PC-3 (cell line): ENCODE measurements at regions not wholly inside any gene's neighbourhood (a gene's known extent, or its start where the extent isn't known, plus 50 kb on each side); places are given as distances from the start of the nearest gene placed in this dataset.

Experiments
- ATAC-seq: fragments of 200-7000 bp; cut with Tn5 transposase; 2 replicates; pipeline ENCODE4 v1.9.1; 2020; ENCODE audit warnings: mild to moderate bottlenecking, moderate library complexity
- BruUV-seq: library from RNA; stranded (reverse); fragments of 400-500 nt; replicated peaks from 2 replicates; lab custom pipeline; 2021; lab: Mats Ljungman, UMichigan
- CTCF ChIA-PET: fragments of 300-600 bp; sonication (Branson Sonifier 250); formaldehyde crosslinking; loops from one replicate; lab custom pipeline; 2022; ENCODE audit warnings: antibody characterized with exemption; lab: Charles Lee
- POLR2A ChIA-PET: fragments of 300-600 bp; sonication (Branson Sonifier 250); formaldehyde crosslinking; loops from one replicate; lab custom pipeline; 2022; ENCODE audit warnings: antibody characterized with exemption; ENCODE audit not compliant: unreplicated experiment; lab: Charles Lee
- DNase-seq: peaks from one replicate; pipeline ENCODE4 v3.0.0-alpha.2; 2015
- H2AFZ ChIP-seq: fragments of 300-600 bp; sonication (generic); 2 replicates; pipeline ENCODE4 v1.6.0; 2016; ENCODE audit warnings: antibody characterized with exemption, low read length
- H3F3A ChIP-seq: fragments of 300-600 bp; sonication (generic); one replicate; pipeline ENCODE4 v1.6.0; 2017; ENCODE audit warnings: antibody characterized with exemption, low read length, control low read depth, mild to moderate bottlenecking; ENCODE audit not compliant: unreplicated experiment
- H3K27ac ChIP-seq: fragments of 300-600 bp; sonication (generic); 2 replicates; pipeline ENCODE4 v1.5.1; 2016; ENCODE audit warnings: mild to moderate bottlenecking, low read length
- H3K27me3 ChIP-seq: fragments of 300-600 bp; sonication (generic); 2 replicates; pipeline ENCODE4 v1.6.1; 2016; ENCODE audit warnings: low read length, mixed read lengths
- H3K36me3 ChIP-seq: fragments of 300-600 bp; sonication (generic); 2 replicates; pipeline ENCODE4 v1.6.1; 2016; ENCODE audit warnings: low read depth, mixed run types, low read length, mixed read lengths
- H3K4me1 ChIP-seq: fragments of 300-600 bp; sonication (generic); 2 replicates; pipeline ENCODE4 v1.5.1; 2016; ENCODE audit warnings: low read length; ENCODE audit not compliant: insufficient read depth
- H3K4me2 ChIP-seq: fragments of 300-600 bp; sonication (generic); 2 replicates; pipeline ENCODE4 v1.6.0; 2016; ENCODE audit warnings: low read length
- H3K4me3 ChIP-seq: fragments of 300-600 bp; sonication (generic); 2 replicates; pipeline ENCODE4 v1.5.1; 2016; ENCODE audit warnings: mild to moderate bottlenecking, low read length, mixed read lengths
- H3K79me2 ChIP-seq: fragments of 300-600 bp; sonication (generic); 2 replicates; pipeline ENCODE4 v1.6.1; 2017; ENCODE audit warnings: low read length, mixed read lengths
- H3K9ac ChIP-seq: fragments of 300-600 bp; sonication (generic); 2 replicates; pipeline ENCODE4 v1.6.0; 2016; ENCODE audit warnings: mild to moderate bottlenecking, low read length
- H3K9me2 ChIP-seq: fragments of 300-600 bp; sonication (generic); replicated peaks from 2 replicates; pipeline ENCODE4 v1.6.1; 2016; ENCODE audit warnings: mixed run types, low read length, mixed read lengths
- H3K9me3 ChIP-seq: fragments of 300-600 bp; sonication (generic); 2 replicates; pipeline ENCODE4 v1.6.1; 2016; ENCODE audit warnings: low read length, mixed read lengths
- H4K20me1 ChIP-seq: fragments of 300-600 bp; sonication (generic); 2 replicates; pipeline ENCODE4 v1.6.1; 2016; ENCODE audit warnings: low read length, mixed read lengths
- EZH2 ChIP-seq: fragments of 300-600 bp; sonication (generic); IDR thresholded peaks from one replicate; pipeline ENCODE4 v1.6.1; 2017; ENCODE audit warnings: antibody characterized with exemption, mild to moderate bottlenecking, low read length; ENCODE audit not compliant: unreplicated experiment
- EZH2phosphoT487 ChIP-seq: fragments of 300-600 bp; sonication (generic); IDR thresholded peaks from 2 replicates; pipeline ENCODE4 v1.6.1; 2018; ENCODE audit warnings: mild to moderate bottlenecking, antibody characterized with exemption, low read length, borderline replicate concordance
- intact Hi-C: fragments of 100-400 bp; cut with micrococcal nuclease; formaldehyde crosslinking; loops from 2 replicates; pipeline ENCODE4 v1.9.0; 2023
- TF ChIP-seq, protein P1 (sequence below): fragments of 300-600 bp; sonication (generic); conservative IDR thresholded peaks from 2 replicates; pipeline ENCODE4 v1.5.1; 2017; ENCODE audit warnings: antibody characterized with exemption, low read depth, mild to moderate bottlenecking, low read length

DNA sequence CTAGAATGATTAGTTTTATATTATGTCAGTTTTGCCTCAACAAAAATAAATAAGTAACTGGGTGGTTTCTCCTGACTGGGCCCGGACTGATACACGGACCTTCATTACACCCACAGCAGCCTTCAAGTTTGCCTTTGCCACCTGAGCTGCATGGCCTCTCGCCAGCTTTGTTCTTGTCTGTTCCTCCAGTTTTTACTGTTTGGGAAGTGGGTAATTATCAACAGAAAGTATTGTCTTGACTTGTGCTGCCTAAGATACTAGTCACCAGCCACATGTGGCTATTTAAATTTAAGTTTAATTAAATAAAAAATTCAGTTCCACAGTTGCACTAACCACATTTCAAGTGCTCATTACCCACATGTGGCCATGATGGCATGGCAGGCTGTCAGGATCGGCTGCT lies 74.7 kb upstream of the INTU start:
- DNase-seq = no peak
- Histone ChIP-seq H3K27me3 (no peaks in the 10 kb centered on the region), H3K79me2 (no peaks in the 10 kb centered on the region), H3K4me3 (no peak overlapping the region), H3F3A (no peaks in the 10 kb centered on the region), H3K36me3 (no peaks in the 10 kb centered on the region), H3K9me3 (no peaks in the 10 kb centered on the region), H4K20me1 (no peaks in the 10 kb centered on the region), H3K9me2 (no peaks in the 10 kb centered on the region), H3K27ac (no peak overlapping the region), H2AFZ (no peak overlapping the region), H3K4me2 (no peak overlapping the region), H3K4me1 (no peaks in the 10 kb centered on the region), H3K9ac (no peak overlapping the region)
- CTCF ChIA-PET = no interaction called here
- ATAC-seq = no peak
- POLR2A ChIA-PET = no interaction called here
- intact Hi-C loops = no loop called here
- no TSS peak for BruUV-seq
- TF ChIP-seq, protein P1, sequence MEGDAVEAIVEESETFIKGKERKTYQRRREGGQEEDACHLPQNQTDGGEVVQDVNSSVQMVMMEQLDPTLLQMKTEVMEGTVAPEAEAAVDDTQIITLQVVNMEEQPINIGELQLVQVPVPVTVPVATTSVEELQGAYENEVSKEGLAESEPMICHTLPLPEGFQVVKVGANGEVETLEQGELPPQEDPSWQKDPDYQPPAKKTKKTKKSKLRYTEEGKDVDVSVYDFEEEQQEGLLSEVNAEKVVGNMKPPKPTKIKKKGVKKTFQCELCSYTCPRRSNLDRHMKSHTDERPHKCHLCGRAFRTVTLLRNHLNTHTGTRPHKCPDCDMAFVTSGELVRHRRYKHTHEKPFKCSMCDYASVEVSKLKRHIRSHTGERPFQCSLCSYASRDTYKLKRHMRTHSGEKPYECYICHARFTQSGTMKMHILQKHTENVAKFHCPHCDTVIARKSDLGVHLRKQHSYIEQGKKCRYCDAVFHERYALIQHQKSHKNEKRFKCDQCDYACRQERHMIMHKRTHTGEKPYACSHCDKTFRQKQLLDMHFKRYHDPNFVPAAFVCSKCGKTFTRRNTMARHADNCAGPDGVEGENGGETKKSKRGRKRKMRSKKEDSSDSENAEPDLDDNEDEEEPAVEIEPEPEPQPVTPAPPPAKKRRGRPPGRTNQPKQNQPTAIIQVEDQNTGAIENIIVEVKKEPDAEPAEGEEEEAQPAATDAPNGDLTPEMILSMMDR = no peak
- TF ChIP-seq EZH2 = no peak
- no peak for TF ChIP-seq EZH2phosphoT487

DNA sequence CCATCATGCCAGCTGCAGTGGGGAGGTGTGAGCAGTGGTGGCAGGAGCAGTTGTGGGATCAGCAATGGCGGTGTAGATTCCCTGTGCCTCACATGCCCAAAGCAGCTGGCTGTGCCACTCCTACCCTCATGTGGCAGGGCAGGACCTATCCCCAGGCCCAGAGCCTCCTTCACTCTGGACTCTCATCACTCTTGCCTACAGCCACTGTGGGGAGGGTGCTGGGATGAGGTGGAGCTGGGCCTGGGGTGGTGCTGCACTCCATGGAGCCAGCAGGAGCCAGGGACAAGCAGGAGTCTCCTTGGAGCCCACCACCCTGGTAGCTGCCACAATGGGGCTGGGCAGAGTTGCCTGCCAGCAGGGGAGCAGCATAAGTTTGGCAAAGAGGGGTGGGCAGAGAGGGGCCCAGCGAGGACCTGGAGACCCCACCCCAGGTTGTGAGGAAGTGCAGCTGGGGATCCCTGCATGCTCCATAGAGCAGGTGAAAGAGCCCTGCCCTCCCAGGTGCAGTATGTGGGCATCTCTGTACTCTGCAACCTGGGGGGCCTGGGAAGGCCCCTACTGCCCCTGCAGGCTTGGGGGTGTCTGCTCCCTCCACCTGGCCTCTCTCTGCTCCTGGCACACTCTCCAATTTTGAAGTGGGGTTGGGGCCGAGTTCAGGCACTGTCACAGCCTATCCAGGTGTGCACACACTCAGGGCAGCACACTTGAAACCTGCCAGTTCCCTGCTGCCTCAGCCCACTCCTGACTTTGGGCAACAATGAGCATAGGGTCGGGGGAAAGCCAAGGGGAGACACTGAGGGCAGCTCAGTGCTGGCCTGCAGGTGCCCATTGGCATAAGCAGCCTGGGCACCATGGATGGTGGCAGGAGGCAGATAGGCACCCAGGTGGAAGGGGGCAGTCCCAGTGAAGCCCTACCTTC lies 74.0 kb upstream of the INTU start:
- no peaks in the 10 kb centered on the region for H3K4me1 ChIP-seq
- no peaks in the 10 kb centered on the region for H3F3A ChIP-seq
- DNase-seq (no peak), ATAC-seq (no peak)
- no TSS peak for BruUV-seq
- no peaks in the 10 kb centered on the region for H3K36me3 ChIP-seq
- no peaks in the 10 kb centered on the region for H3K9me2 ChIP-seq
- no peaks in the 10 kb centered on the region for H3K9me3 ChIP-seq
- no peaks in the 10 kb centered on the region for H4K20me1 ChIP-seq
- no peak overlapping the region for H3K9ac ChIP-seq
- H3K27ac ChIP-seq = no peak overlapping the region
- intact Hi-C loops = no loop called here
- TF ChIP-seq, protein P1 = no peak
- TF ChIP-seq EZH2 (no peak), EZH2phosphoT487 (no peak)
- H3K79me2 ChIP-seq = no peaks in the 10 kb centered on the region
- CTCF ChIA-PET = no interaction called here
- POLR2A ChIA-PET = no interaction called here
- H3K27me3 ChIP-seq = no peaks in the 10 kb centered on the region
- no peak overlapping the region for H2AFZ ChIP-seq
- no peak overlapping the region for H3K4me3 ChIP-seq
- H3K4me2 ChIP-seq = no peak overlapping the region

DNA sequence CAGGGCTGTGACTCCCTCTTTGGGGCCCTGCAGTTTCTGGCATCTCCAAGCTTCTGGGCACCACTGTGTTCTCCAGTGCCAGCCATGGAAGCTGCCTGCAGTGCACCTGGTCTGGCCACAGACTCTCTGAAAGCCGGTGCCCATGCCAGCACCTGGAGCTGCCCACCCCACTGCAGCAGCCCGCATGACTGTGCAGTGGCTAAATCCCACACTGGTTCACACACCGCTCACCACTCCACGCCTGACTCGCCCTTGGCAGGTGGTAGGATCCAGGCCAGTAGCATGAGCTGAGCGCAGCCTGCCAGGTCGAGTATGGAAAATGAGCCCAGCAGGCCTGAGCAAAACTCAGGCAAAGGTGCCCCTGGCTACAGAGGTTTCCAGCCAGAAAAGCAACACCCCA lies 72.8 kb upstream of the INTU start:
- ATAC-seq (no peak), DNase-seq (no peak)
- no peaks in the 10 kb centered on the region for H3K36me3 ChIP-seq
- POLR2A ChIA-PET = no interaction called here
- no peak overlapping the region for H3K4me3 ChIP-seq
- H3K9me3 ChIP-seq = no peaks in the 10 kb centered on the region
- no peaks in the 10 kb centered on the region for H3K27me3 ChIP-seq
- no peaks in the 10 kb centered on the region for H3K9me2 ChIP-seq
- H3K4me1 ChIP-seq = no peaks in the 10 kb centered on the region
- CTCF ChIA-PET = no interaction called here
- intact Hi-C loops = no loop called here
- no peaks in the 10 kb centered on the region for H3F3A ChIP-seq
- H2AFZ ChIP-seq = no peak overlapping the region
- no peaks in the 10 kb centered on the region for H3K79me2 ChIP-seq
- no peak overlapping the region for H3K9ac ChIP-seq
- no peak overlapping the region for H3K27ac ChIP-seq
- TF ChIP-seq EZH2 (no peak), EZH2phosphoT487 (no peak)
- TF ChIP-seq, protein P1 = no peak
- no peaks in the 10 kb centered on the region for H4K20me1 ChIP-seq
- H3K4me2 ChIP-seq = no peak overlapping the region
- BruUV-seq = no TSS peak
